Mesothelial cell of epicardium (in vitro differentiated cells): ENCODE measurements at regions not wholly inside any gene's neighbourhood (a gene's known extent, or its start where the extent isn't known, plus 50 kb on each side); places are given as distances from the start of the nearest gene placed in this dataset.

Experiments used
- DNase-seq, 2 experiments: peaks; one replicate each; pipeline ENCODE4 v3.0.0; 2021; ENCODE audit warnings: low spot score in 2 of 2; ENCODE audit not compliant: unreplicated experiment in 2 of 2
- H3K27ac Mint-ChIP-seq: 2 replicates; pipeline ENCODE4 v1.8.0; 2021; ENCODE audit warnings: mixed read lengths
- H3K27me3 Mint-ChIP-seq: 2 replicates; pipeline ENCODE4 v1.8.0; 2021; ENCODE audit warnings: low read depth, mixed read lengths
- H3K36me3 Mint-ChIP-seq: 2 replicates; pipeline ENCODE4 v1.8.0; 2021; ENCODE audit warnings: mixed read lengths
- H3K4me1 Mint-ChIP-seq: 2 replicates; pipeline ENCODE4 v1.8.0; 2021; ENCODE audit warnings: mixed read lengths
- H3K4me3 Mint-ChIP-seq: 2 replicates; pipeline ENCODE4 v1.8.0; 2021; ENCODE audit warnings: mild to moderate bottlenecking, moderate library complexity, mixed read lengths
- H3K9me3 Mint-ChIP-seq: 2 replicates; pipeline ENCODE4 v1.8.0; 2021; ENCODE audit warnings: mixed read lengths
- TF ChIP-seq, protein P1 (sequence below): fragments of 200-600 bp; sonication (generic); IDR thresholded peaks from one replicate; pipeline ENCODE4 v1.5.0; 2021; ENCODE audit warnings: antibody characterized with exemption; ENCODE audit not compliant: unreplicated experiment

DNA sequence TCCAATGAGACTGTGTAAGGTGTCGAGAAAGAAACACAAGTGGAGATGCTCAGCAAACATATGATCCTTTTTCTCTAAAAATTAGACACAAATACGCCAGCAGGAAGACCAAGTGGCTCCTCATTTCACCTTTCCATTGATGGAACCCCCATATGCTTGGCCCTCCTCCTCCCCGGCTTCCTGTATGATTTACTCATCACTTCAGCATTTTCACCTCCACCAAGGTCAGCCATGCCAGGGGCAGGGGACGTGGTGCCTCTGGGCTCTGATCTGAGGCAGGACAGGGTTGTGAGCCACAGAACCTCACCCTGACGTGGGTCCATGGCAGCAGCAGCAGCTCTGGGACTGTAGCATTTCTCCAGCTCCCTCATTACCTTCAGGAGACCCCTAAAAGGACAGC, 116.8 kb upstream of the PFKP start:
- Mint-ChIP-seq H3K9me3 (no peaks in the 10 kb centered on the region), H3K4me3 (no peak overlapping the region), H3K36me3 (no peaks in the 10 kb centered on the region), H3K27ac (no peak overlapping the region), H3K27me3 (peaks cover 57% of the 10 kb centered on the region), H3K4me1 (no peaks in the 10 kb centered on the region)
- DNase-seq = no peak
- TF ChIP-seq, protein P1, sequence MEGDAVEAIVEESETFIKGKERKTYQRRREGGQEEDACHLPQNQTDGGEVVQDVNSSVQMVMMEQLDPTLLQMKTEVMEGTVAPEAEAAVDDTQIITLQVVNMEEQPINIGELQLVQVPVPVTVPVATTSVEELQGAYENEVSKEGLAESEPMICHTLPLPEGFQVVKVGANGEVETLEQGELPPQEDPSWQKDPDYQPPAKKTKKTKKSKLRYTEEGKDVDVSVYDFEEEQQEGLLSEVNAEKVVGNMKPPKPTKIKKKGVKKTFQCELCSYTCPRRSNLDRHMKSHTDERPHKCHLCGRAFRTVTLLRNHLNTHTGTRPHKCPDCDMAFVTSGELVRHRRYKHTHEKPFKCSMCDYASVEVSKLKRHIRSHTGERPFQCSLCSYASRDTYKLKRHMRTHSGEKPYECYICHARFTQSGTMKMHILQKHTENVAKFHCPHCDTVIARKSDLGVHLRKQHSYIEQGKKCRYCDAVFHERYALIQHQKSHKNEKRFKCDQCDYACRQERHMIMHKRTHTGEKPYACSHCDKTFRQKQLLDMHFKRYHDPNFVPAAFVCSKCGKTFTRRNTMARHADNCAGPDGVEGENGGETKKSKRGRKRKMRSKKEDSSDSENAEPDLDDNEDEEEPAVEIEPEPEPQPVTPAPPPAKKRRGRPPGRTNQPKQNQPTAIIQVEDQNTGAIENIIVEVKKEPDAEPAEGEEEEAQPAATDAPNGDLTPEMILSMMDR = no peak

DNA sequence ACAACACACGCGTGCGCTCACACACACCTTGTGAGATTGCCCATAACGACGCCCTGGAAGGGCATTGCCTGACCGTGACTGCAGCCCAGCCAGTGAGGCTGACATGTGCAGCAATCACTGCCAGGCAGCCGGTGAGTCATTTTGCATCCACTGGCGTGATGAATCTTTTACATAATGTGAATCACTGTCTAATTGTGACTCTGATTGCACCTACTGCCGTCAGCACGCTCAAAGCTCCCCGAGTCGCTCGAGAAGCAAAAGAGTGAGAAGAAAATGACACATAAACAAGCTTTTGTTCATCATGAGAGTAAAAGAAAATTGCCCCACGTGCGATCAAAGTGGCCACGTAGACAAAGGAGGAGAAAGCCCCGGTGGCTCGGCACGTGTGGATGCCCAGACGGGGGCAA, 117.4 kb upstream of the PFKP start:
- Mint-ChIP-seq H3K4me3 (no peak overlapping the region), H3K27me3 (peaks cover 52% of the 10 kb centered on the region), H3K27ac (no peak overlapping the region), H3K36me3 (no peaks in the 10 kb centered on the region), H3K9me3 (no peaks in the 10 kb centered on the region), H3K4me1 (no peaks in the 10 kb centered on the region)
- TF ChIP-seq, protein P1 = no peak
- no peak for DNase-seq

DNA sequence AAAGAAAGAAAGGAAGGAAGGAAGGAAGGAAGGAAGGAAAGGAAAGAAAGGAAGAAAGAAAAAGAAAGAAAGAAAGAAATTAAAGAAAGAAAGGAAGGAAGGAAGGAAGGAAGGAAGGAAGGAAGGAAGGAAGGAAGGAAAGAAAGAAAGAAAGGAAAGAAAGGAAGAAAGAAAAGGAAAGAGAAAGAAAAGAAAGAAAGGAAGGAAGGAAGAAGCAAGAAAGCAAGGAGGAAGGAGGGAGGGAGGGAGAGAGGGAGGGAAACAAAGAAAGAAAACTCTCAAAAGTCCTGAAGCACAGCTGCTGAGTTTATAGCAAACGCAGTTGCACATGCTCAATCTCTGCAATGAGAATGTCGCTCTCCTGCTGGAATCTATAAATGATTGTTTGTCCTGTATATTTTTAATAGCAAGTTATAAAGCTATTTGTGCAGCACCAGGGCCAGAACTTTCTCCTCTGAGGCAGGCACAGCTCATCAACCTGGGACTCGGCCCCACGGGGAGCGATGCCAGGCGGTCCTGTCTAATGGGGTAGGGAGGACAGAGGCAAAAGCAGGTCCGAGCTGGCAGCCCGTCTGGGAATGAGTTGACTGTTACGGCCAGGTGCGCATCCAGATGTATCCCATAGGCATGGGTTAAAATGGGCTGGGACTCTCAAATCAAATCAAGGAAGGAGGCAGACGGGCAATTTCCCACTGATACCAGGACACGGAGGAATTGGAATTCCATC, 118.0 kb upstream of the PFKP start:
- H3K9me3 Mint-ChIP-seq = no peaks in the 10 kb centered on the region
- no peaks in the 10 kb centered on the region for H3K36me3 Mint-ChIP-seq
- H3K4me1 Mint-ChIP-seq = no peaks in the 10 kb centered on the region
- DNase-seq = no peak
- TF ChIP-seq, protein P1 = no peak
- H3K4me3 Mint-ChIP-seq = no peak overlapping the region
- no peak overlapping the region for H3K27ac Mint-ChIP-seq
- H3K27me3 Mint-ChIP-seq = peaks cover 48% of the 10 kb centered on the region

DNA sequence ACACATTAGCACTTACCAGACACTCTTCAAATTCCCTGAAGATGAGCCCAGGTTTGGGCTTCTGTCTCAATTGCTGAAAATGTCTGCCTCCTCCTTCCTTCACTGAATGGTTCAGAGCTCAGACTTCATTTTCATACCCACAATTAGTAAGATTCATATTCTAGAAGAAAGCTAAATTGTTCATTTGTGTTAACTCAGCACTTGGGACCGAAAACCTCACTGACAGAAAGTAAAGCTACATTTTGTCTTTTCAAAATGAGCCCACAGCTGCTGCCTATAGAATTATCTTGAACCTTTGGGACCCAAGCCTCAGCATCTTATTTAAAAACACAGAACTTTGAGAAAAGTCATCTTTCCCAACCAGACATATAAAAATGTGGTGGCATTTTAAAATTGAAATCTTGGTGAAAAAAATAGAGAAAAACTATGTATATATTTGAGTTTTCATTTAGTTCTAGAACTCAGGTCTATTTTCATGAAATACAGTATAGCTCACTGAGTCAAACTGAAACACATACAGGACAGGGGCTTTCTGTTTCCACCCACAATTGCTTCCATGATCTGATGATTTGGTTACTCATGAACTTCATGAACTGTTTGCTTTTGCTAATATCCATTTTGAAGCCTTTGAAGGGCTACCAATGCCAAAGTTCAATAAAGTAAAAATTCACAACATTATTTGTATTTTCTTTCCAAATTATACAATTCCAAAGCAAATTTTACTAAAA, 119.1 kb upstream of the PFKP start:
- Mint-ChIP-seq H3K27me3 (peaks cover 48% of the 10 kb centered on the region), H3K9me3 (no peaks in the 10 kb centered on the region), H3K4me3 (no peak overlapping the region), H3K36me3 (no peaks in the 10 kb centered on the region), H3K27ac (no peak overlapping the region), H3K4me1 (no peaks in the 10 kb centered on the region)
- DNase-seq = no peak
- TF ChIP-seq, protein P1 = no peak

DNA sequence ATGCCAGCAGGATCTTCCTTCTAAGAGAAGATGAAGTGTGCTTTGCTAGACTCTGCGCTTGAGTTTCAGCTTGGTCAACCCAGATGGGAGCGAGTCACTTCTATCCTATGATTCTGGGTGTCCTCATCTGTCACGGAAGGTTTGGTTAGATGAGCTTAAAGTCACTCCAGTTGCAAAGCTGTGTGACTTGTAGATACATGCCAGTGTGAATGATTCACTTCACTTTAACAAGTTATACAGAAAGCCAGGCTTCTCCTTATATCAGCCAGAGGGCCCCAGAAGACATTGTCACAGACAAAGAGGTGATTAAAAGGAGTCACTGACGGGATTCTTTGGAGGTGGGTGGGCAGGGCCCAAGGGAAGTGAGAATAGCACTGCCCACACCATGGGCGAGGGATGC, 122.6 kb upstream of the PFKP start:
- H3K27ac Mint-ChIP-seq = no peak overlapping the region
- TF ChIP-seq, protein P1 = no peak
- H3K4me3 Mint-ChIP-seq = no peak overlapping the region
- no peaks in the 10 kb centered on the region for H3K4me1 Mint-ChIP-seq
- H3K27me3 Mint-ChIP-seq = peaks cover 37% of the 10 kb centered on the region
- no peaks in the 10 kb centered on the region for H3K36me3 Mint-ChIP-seq
- H3K9me3 Mint-ChIP-seq = no peaks in the 10 kb centered on the region
- no peak for DNase-seq
